UCSD-AML1 (cell line): ENCODE measurements at regions not wholly inside any gene's neighbourhood (a gene's known extent, or its start where the extent isn't known, plus 50 kb on each side); places are given as distances from the start of the nearest gene placed in this dataset.

Source experiments
- DNase-seq: peaks from one replicate; lab custom pipeline; 2025; ENCODE audit not compliant: unreplicated experiment; lab: John Stamatoyannopoulos, UW

DNA sequence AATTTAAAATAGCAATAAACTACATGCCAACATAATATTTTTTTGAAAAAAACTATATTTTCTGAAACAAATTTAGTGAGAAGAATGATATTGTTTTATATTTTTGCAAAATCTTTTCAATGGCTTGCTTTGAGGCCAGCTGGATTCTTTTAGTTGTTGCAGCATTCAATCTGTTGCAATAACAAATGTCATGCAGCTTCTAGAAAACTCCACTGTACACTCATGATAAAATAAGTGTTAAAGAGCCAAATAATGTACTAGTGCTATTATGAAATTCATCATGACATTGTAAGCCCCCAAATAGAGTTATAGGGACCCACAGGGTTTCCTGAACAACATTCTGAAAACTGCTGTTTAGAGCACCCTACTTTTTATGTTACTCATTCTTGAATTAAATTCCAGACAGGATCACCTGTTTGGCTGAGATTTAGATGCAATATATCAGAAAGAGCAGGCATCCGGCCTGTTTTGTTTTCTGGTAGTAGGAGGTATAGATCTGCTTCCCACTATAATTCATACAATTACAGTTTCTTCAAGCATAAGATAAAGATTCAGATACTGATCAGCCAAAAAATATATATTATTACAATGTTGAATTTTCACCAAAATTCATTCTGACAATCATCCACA lies 703.0 kb upstream of the ZNF385D start:
- DNase-seq, result no peak

DNA sequence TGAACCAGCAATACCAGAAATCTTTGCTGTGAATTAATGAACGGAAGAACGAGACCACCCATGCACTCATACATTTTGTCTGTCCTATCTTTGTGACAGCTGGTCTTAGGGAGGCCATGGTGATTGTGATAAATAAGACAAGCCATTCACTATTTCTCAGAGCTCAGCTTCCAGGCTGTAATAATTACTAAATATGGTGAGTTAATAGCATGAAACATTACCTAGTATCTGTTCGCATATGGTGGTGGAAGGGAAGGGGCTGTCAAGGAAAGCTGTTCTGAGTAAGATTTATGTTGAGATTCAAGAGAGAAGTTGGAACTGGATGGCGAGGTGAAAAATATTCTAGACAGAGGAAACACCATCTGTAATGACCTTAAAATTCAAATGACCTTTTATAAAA lies 719.0 kb upstream of the ZNF385D start:
- DNase-seq, result no peak

DNA sequence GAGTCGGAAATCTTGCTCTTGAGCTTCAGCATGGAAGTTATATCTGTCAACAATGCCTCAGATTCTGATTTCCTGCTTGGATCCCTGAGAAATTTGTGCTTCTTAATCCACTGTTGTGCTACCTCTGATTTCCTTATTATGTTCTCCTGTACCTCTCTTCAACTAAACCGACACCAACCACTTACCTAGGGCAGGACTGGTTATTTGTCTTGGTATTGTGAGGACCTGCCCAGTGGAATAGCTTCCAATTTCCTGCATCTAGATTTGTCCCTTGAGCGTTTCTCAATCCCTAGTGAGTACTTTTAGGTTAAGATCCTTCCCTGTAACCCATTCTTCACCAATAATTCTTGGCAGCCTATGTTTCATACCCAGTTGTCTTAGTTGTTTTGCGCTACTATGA lies 720.5 kb upstream of the ZNF385D start:
- no peak for DNase-seq

DNA sequence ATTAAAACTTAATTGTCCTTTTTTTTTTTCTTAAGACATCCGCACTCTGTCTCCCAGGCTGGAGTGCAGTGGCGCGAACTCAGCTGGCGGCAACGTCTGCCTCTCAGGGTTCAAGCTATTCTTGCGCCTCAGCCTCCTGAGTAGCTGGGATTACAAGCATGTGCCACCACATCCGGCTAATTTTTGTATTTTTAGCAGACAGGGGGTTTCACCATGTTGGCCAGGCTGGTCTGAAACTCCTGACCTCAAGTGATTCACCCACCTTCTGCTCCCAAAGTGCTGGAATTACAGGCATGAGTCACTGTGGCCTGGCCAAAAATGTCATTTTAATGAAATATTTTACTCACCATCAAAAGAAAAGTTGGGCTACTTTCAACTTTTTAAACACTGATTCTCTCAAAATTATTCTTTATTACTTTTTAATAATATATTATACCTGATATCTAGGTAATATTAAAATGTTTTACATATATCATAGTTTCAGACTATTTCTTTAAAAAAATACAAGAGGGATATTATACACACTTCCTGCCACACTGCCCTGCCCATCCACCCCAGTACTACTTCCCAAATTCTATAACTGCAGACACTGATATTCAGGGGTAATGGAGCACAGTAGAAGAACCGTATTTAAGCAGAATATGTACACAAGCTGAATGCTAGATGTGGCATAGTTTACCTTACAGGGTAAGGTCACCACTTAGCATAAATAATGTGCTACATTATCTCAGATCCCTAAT lies 723.9 kb upstream of the ZNF385D start:
- DNase-seq, result peak; percentile 49

DNA sequence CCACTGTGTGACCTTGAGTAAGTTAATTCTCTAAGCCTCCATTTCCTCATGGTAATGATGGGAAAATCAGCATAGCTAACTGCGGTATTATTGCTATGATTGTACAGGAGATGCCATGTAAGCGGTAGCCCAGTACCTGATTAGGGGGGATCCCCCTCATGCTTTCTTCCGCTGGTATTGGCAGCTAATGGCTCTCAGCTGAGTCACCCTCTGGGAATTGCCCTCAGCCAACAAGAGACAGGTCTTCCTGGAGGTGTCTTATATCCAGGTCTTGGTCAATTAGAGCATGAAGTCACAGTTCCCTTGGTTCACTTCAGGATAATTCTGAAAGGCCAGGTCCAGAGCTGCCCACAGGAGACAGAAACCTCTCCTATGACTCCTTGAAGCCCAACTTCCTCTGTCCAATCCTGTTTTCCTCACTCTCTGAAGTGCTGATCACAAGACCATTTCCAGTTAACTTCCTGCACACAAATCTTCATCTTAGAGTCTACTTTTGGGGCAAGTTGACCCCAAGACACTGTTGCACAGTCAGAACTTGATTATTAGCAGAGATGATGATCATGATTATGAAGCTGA lies 724.7 kb upstream of the ZNF385D start:
- no peak for DNase-seq

DNA sequence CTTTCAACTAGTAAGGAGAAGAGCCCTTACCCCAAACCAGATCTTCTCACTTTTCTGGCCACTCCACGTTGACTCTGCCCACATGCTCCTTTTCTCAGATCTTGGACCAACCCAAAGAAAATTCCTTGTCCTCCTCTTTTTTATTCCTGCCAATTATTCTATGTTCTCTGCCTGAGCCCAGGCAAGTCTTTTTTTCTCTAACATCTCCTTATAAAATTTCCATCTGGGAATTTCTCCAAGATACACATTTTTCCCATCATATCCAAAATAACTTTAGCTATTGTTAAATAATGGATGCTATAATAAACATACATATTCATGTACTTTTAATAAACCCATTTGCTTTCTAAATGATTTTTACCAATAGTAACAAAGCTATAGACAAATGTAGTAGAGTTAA lies 726.0 kb upstream of the ZNF385D start:
- DNase-seq, result no peak

DNA sequence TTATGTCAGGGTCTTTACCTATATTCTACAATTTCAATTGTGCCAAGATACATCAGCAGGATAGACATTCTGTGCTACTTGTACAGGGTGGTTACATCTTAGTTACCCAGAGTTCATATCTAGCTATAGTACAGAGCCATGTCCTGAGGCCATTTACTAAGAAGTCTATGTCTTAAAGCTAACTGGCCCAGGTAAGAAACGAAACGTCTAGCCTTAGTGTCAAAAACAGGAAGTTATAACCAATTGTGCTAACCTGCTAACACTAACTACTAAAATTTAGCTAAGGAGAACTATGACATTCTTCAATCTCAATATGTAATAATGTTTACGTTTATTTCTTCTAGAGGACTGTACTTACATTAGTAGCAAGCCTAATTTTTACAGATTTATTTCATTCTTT lies 717.2 kb upstream of the UBE2E2 start:
- no peak for DNase-seq

DNA sequence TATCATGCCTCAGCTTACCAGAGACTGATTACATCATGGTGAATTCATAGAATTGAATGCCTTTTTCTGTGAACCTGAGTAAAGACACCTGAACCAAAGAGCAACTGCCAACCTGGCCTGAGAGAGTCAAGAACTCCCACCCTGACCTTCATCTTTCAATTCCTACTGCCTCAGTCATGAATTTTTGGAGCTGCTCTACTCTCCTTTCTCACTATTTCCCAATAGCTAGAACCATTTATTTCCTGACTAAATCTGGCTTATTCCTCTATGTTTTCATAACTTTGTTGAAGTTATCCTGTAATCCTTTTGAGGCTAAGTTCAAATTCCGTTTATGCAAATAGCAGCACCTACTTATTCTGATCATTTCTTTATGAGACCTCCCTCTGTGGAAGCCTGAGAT lies 712.4 kb upstream of the UBE2E2 start:
- DNase-seq, result no peak

DNA sequence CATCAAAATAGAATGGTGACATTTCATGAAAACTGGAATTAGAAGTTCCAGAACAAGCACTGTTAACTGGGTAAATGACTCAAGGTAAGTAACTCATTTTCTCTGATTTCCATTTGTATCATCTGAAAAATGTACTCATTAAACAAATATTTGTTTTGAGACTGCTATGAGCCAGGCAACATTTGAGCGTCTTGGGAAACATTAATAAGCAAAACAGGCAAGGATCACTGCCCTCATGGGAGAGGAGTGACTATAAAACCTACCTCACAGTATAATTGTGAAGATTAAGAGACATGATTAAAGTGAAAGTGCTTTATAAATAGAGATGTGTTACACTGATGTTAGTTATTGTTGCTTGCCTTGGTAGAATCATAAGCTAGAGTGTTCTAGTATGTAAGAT lies 711.8 kb upstream of the UBE2E2 start:
- no peak for DNase-seq

DNA sequence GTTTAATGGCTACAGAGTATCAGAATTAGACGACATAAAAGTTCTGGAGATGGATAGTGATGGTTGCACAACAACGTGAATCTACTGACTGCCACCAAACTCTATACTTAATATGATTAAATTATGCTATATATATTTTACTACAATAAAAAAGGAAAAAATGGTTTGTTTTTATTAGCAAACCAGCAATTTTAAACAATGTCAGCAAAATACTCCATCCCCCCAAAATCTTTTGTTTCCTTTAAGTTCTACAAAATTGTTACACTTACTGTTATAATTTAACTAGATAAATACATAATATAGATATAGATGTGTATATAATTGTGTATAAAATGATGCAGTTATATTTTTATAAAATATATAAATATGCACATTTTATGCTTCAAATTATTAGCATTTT lies 710.8 kb upstream of the UBE2E2 start:
- DNase-seq, result no peak

DNA sequence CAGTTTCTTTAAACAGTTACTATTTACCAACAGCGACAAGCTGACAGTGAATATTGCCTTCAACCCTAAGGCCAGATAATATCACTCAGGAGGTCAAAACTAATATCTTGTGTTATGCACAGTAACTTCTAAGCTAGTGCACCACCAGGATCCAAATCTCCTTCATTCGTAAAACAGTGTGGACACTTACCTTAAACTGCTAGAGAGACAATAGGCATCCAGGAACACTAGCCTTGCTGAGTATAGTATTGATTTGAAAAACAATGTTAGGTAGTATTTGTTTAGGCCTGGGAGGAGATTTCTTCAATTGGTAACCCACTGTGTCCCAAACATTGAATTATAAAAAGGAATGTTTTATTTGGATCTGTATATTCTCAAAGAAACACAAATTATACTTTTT lies 707.9 kb upstream of the UBE2E2 start:
- no peak for DNase-seq

DNA sequence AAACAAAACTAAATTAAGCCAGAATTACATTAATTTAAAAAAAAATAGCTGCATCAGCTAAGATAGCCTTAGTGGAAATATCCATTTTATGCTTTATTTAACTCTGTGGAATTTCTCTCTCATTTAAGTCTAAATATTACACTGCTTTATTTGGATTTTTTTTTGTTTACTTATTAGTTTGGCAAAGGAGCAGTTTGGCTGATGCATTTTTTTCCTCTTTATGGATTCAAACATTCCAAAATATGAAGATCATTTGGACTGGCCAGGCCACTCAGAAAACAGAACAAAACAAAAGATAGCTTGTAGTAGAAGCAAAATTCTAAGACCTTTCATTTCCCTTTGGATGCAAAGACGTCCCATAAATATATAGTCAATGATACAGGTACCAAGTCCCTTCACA lies 707.3 kb upstream of the UBE2E2 start:
- no peak for DNase-seq

DNA sequence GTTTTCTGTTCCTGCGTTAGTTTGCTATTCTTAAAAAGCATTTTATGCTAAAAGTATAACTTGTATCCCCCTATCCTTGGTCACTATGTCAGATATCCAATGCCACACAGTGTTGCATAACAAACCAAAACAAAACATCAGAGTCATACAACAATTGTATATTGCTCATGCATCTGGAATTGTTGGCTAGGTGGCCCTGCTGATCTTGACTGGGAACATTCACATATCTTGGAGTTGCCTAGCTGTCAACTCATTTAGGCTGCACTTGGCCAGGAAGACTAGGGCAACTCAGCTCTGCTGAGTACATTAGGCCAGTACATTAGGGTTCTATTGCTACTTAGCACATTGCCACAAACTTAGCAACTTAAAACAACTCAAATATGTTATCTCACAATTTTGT lies 706.5 kb upstream of the UBE2E2 start:
- no peak for DNase-seq

DNA sequence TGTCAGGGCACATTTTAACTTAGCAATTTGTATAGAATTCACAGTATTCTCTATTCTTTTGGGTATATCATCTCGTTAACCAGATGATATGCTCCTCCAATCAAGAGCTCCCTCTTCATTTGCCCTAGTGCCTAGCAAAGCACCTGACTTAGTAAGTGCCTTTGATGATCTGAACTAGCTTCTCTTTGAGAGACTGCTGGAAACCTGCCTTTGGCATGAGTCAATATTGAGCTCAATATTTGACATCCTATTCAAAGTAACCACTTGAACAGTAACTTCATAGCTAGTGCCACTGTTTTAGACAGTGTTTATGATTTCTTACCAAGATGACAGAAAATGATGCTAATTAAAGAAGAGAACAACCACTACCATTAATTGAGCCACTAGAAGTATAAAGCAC lies 696.3 kb upstream of the UBE2E2 start:
- no peak for DNase-seq

DNA sequence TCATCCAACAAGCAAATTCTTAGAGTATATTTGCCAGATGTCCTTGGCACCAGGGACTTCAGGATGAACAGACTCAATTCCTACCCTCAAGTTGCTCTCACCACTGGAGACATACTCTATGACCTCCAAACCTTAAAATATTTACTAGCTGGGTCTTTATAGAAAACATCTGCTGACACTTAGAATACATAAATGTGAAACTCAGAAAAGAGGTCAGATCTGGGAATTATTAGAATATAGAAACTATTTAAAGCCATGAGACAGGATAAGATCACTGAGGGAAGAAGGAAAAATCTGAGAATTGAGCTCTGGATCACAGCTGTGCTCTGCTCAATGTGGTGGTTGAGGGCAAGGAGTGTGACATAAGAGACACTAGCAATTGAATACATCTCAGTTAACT lies 695.4 kb upstream of the UBE2E2 start:
- no peak for DNase-seq

DNA sequence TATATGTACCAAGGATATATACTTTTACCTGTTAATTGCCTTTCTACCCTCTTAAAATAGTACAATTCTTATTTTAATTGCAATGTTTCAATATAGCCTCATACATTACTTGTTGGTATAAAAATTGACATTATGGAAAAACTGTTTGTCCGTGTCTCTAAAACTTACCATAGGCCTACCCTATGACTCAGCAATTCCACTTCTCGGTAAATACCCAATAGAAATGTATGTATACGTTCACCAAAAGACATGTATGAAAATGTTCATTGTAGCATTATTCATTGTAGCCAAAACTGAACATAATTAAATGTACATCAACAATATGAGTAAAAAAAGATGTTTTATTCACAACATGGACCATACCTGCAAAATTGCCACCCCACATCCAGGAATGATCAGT lies 679.2 kb upstream of the UBE2E2 start:
- DNase-seq, result no peak

DNA sequence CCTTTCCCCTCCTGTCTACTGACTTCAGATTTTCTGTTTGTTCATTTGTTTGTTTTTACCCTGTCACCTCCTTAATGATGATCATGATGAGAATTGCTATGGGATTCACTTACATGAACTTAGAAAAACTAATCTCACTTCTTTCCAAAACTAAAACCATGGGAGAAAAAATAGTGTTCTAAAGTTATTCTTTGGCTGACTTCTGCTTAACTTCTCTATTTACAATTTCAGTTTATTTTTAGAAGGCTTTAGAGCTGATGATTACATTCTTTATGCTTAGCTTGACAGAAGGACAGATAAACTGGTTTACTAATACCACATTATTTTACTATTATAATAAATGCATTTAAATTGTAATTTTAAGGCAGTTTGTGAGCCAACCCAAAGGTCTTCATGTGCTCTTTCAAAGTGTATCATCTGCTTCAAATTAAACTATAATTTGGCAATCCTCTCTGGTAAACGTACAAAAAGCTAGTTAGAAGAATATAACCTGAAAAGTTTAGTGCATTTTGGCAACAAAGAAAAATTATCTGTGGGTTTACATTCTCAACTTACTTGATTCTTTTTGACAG lies 676.8 kb upstream of the UBE2E2 start:
- DNase-seq, result no peak

DNA sequence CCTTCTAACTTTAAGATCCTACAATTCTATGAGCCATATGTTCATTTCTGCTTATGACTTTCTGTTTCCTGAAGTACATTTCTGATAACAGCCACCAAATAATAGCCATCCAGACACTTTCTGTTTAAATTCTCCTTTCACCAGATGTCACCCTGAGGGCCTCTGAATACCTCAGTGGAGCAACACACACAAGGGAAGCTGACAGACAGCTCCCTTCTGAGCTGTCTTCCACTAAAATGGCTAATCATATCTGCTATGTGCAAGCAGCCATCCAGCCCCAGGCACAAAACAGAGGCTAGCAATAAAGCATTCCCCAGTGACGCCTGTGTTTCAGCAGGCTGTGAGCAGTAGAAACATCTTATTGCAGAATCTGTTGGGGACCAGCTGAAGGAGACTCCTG lies 666.6 kb upstream of the UBE2E2 start:
- no peak for DNase-seq

DNA sequence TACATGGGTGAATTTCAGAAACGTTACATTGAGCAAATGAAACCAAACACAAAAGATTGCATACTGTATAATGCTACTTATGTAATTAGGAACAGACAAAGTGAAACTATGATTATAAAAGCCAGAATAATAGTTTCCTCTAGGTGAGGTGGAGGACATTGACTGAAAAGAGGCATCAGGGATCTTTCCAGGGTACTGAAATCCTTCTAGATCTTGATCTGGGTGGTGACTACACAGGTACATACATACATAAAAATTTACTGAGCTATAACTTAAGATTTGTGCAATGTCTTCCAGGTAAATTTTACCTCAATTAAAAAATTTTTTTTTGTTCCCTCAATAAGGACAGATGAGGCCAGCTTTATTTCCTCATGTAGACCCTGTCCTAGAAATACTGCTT lies 665.6 kb upstream of the UBE2E2 start:
- no peak for DNase-seq

DNA sequence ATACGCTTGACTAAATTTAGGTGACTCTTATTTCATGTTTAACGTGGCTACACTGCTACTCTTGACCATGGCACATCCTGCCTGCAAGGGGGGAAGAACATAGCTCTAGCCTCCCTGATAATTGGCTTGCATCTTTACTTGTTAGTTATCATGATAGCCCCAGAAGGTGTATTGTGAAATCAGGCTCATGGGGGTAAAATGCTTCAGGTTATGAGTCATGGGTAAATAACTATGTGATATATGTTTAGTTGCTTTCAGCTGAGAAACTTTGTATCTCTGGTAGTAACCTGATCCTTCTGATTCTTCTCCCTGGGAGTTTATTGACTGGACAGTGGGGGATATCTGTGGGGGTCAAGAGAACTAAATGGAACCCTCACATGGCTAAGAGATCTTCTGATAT lies 660.8 kb upstream of the UBE2E2 start:
- DNase-seq, result no peak

DNA sequence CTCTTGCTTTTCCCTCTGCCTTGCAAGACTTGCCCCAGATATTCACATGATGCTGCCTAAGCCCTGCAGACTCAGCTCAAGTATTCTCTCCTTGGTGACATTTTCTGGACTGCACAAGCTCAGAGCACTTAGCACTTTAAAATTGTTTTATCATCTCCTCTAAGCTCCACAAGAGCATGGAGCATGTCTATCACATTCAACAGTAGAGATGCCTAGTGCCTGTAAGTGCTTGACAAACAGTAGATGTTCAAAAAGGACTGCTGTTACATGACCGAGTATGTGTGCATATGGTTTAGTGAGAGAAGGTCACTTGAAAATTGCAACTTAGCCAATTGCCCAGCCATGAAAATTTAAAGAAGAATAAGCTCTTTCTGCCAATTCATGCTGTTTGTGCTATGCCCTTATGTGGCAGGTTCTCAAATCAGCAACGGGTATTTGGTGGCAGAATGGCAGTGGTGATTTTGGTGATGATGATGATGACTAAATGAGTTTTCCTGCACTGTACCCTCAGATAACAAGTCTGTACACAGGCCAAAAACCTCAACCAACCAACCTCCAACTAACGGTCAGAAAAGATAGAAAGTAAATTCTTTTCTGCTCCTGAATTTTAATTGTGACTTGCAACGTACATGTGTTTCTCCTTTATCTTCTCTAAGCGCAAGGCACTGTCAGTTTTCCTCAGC lies 647.2 kb upstream of the UBE2E2 start:
- no peak for DNase-seq

DNA sequence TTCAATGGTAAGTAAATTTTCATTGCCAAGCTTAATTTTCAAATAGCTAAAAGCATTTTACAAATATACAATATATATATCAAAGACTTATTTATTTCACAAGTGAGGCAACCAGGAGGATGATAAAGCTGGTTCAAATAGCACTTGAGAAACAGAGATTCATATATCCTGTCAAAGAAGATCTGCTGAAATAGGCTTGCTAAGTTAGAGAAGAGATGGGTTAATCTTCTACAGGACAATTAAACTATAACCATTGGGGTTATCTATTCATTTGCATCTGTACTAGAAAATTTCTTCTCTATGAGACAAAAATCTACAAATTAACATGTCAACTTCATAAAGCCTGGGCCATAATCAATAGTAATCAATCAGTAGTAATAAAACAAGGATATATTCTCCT lies 637.7 kb upstream of the UBE2E2 start:
- no peak for DNase-seq
